GM12892 (cell line): ENCODE measurements at regions not wholly inside any gene's neighbourhood (a gene's known extent, or its start where the extent isn't known, plus 50 kb on each side); places are given as distances from the start of the nearest gene placed in this dataset.

Experiments
- DNase-seq: peaks from one replicate; pipeline ENCODE4 v3.0.0; 2011; ENCODE audit not compliant: insufficient read length
- FAIRE-seq: peaks from 2 replicates; lab custom pipeline; 2011; peaks lifted over from hg19 to GRCh38; lab: Jason Lieb, UNC
- POLR2A ChIP-seq: IDR thresholded peaks from 2 replicates; pipeline ENCODE4 v1.6.1; 2011; ENCODE audit warnings: low read depth, low read length, control low read depth
- POLR2AphosphoS5 ChIP-seq: IDR thresholded peaks from 2 replicates; pipeline ENCODE4 v1.6.1; 2011; ENCODE audit warnings: low read depth, low read length, control low read depth
- TAF1 ChIP-seq: IDR thresholded peaks from 2 replicates; pipeline ENCODE4 v1.6.1; 2011; ENCODE audit warnings: low read depth, mild to moderate bottlenecking, control low read depth, low read length, borderline replicate concordance

GRCh38 chr15:91789136-91789535, 64.4 kb upstream of the SLCO3A1 start:
- FAIRE-seq (no peak), DNase-seq (no peak)
- TF ChIP-seq POLR2AphosphoS5 (no peak), POLR2A (no peak), TAF1 (no peak)

- DNase-seq = no peak
- no peak for FAIRE-seq
- no peak for TF ChIP-seq POLR2A
- no peak for TF ChIP-seq POLR2AphosphoS5
- TF ChIP-seq TAF1 = no peak
These were observed 62.7 kb upstream of the SLCO3A1 start for GRCh38 chr15:91790836-91791235.

- DNase-seq (no peak), FAIRE-seq (no peak)
- TF ChIP-seq TAF1 (no peak), POLR2AphosphoS5 (no peak), POLR2A (no peak)
These were observed 59.7 kb upstream of the SLCO3A1 start for GRCh38 chr15:91793771-91794170.

GRCh38 chr15:91795235-91795634, 58.3 kb upstream of the SLCO3A1 start:
- TF ChIP-seq TAF1 (no peak), POLR2A (no peak), POLR2AphosphoS5 (no peak)
- FAIRE-seq (no peak), DNase-seq (no peak)

- DNase-seq (no peak), FAIRE-seq (no peak)
- TF ChIP-seq POLR2A (no peak), POLR2AphosphoS5 (no peak), TAF1 (no peak)
These were observed 51.5 kb upstream of the SLCO3A1 start for GRCh38 chr15:91801836-91802534.

- DNase-seq = no peak
- FAIRE-seq = no peak
- no peak for TF ChIP-seq POLR2AphosphoS5
These were observed 50.2 kb upstream of the SLCO3A1 start for GRCh38 chr15:91803260-91803659.
